Islet of Langerhans (tissue), 1 donor: ENCODE measurements at regions not wholly inside any gene's neighbourhood (a gene's known extent, or its start where the extent isn't known, plus 50 kb on each side); places are given as distances from the start of the nearest gene placed in this dataset.

Experiments
- FAIRE-seq: peaks from one replicate; lab custom pipeline; 2011; peaks lifted over from hg19 to GRCh38; lab: Jason Lieb, UNC

DNA sequence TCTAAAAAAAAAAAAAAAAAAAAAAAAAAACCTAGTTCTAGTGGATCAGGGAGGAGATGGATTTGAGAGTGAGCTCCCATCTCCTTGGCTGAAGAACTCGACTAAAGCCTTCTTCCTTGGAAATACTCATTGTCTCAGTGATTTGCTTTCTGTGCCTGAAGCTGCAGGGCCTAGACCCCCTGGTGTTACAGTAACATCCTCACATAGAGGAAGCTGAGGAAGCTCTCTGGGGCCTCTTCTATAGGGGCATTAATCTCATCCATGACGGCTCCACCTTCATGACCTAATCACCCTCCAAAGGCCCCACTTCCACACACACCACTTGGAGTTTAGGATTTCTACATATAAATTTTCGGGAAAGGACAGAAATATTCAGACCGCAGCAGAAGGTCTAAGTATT is 95.9 kb upstream of the ETS2 start:
- no peak for FAIRE-seq

DNA sequence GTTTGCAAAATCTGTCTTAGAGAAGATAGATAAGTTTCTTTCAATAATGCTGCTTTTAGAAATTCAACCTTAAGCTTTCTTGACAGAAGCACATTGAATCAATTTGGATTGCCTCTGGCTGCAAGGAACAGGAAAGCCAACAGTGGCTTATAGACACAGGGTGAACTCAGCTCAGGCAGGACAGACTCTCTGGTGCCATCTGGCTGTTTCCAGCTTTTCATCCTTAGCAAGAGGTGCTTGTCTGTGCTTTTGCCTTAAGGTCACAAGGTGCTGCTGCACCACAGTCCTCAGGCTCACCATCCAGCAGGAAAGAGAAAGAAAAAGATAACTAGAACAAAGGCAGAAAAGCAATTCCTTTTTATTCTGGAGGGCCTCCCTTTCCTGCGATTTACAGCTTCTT is 93.7 kb upstream of the ETS2 start:
- no peak for FAIRE-seq

DNA sequence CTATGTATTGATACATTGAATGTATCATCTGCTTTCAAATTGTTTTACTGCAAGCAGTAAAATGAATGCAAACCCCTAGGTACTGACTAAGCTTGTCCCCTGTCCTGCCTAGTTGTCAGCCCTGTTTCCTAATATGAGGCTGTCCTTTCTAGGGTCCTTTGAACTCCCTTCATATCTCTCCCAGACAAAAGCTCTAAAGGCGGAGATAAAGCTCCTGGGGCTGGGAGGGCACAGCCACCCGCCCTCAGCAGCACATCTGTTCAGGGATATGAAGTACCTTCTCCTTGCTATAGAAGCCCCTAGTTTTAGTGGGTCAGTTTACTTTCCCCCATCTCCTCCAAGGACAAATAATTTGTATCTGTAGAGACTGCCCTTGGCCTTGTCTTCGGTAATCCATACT is 93.1 kb upstream of the ETS2 start:
- no peak for FAIRE-seq

DNA sequence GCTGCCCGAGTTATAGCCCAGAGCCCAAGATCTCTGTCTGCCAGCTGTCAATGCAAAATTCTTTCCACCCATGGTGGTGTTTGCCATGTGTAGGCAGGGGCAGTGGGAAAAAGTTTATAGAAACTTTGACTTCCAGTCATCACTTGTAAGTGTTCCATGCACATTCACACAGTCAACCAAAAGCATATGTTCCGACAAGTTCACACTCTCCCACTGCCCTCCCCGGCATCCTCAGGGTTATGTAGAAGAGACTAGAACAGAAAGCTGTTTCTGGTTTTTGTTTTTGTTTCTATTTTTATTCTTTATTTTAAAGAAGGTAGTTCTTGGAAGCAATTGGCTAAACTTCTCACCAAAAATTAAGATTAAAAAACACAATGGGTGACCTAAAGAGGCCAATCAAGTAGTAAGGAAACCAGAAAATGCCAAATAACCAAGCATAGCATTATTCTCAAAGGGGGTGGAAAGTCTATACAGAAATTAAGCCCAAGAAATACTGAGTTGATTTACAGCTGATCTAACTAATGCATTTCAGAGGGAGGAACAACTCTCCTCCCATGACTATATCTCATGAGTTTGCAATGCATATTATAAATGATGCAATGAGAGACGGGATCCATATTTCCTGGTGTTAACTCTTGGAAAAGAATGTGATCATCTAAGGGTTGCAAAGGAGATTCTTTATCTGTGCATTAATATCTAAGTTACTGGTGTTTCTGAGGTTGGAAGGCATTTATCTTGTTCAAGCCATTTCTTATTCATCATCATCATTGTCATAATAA is 91.5 kb upstream of the ETS2 start:
- no peak for FAIRE-seq

DNA sequence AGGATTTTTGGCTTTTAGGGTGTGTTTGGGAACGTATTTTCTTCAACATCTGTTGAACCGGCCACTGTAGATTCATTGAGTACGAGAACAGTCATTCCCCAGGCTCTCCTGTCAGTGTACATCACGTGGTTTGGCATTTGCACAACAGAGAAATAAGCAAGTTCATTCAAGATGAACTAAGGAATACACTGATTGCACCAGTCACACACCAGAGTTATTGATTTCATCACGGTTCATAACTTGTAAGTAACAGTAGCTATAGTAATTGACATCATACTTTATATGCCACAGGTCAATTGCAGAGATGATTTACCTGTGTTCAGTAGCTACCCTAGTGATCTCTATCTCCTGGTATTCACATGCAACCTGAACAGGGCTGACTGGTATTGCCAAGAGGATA is 90.7 kb upstream of the ETS2 start:
- no peak for FAIRE-seq

DNA sequence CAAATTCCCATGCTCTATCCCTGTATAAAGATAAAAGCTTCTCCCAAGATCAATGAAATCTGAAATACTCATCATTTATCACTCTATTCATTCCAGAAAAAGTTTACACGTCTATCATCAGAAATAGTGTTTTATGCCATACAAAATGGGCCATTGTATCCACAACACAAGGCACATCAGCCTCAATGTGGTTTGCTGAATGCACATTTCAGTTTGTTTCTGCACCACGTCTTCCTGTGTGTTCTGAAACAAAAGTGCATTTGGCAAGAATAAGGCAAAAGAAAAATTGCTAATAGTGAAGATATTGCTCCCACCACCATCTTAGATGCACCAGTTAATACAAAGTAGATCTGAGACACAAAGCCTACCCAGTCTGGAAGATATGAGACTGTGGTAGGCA is 89.6 kb upstream of the ETS2 start:
- no peak for FAIRE-seq

DNA sequence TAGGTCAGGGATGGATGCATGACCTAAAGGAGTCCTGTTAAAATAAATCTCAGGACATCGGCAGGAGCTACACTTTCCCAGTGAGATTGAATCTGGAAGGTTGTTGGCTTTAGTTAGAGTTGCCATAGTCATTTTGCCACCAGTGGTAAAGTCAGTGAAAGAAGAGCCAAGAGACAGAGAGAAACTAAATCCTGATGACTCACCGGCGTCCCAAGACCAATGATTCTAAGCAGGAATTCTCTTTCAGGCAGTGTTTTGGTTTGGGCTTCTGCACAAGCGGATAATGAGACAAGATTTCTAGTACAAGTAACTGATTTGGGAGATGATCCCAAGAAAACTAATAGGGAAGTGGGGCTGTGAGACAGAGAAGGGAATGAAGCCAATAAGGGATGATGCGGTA is 88.8 kb upstream of the ETS2 start:
- FAIRE-seq: no peak

DNA sequence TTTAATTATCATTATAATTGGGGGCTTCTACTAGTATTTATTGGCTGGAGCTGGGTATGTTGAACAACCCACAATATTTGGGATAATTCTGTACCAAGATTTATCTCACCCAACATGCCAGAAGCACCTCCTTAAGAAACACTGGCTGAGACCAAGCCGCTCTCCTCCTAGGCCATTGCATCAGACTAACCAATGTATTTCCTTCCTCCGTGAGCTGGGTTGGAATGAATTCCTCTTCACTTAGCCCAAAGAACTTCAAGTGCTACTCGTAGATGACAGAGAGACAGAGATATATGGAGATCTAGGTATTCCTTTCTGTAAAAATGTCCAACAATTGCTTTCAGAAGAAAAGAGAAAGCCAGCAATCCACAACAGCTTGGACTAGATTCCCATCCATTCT is 87.2 kb upstream of the ETS2 start:
- FAIRE-seq: no peak

DNA sequence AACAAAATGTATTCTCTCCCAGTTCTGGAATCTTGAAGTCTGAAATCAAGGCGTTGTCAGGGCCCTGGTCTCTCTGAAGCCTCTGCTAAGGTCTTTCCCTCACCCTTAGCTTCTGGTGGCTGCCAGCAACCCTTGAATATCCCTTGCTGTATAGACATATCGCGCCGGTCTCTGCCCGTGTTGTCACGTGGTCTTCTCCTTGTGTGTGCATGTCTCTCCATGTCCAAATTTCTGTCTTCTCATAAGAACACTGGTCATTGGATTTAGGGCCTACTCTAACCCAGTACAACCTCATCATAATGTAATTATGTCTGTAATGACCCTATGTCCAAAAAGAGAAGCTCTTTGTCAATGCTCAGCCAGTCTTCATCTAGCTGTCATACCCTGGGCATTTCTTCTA is 85.7 kb upstream of the ETS2 start:
- FAIRE-seq: no peak

DNA sequence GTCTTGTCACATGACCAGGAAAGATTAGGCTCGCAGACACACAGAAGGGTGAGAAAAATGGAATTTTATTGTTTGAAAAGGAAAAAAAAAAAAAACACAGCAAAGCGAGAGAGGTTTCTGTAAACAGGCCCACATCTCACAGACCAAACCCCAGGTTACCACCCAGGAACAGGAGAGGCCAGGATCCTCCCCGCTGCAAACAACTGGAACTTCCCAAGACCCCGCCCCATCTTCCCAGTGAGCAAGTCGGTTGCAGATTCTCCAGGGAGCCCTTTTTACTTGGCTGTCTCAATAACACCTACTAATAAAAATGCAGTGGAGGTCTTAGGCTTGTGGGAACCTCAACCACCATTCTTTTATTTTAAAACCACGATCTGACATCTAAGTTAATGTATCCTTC is 84.7 kb upstream of the ETS2 start:
- no peak for FAIRE-seq

DNA sequence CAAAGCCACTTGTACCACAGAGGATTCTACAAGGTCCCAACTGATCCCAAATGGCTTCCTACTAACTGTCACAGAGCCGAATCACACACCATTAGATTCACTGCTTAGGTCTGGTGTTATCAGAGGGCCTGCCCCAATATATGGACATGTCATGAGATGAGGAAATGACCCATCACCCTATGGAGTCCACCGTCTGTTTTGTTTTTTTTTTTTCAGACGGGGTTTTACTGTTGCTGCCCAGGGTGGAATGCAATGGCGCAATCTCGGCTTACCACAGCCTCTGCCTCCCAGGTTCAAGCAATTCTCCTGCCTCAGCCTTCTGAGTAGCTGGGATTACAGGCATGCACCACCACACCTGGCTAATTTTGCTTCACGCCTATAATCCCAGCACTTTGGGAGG is 83.8 kb upstream of the ETS2 start:
- no peak for FAIRE-seq

DNA sequence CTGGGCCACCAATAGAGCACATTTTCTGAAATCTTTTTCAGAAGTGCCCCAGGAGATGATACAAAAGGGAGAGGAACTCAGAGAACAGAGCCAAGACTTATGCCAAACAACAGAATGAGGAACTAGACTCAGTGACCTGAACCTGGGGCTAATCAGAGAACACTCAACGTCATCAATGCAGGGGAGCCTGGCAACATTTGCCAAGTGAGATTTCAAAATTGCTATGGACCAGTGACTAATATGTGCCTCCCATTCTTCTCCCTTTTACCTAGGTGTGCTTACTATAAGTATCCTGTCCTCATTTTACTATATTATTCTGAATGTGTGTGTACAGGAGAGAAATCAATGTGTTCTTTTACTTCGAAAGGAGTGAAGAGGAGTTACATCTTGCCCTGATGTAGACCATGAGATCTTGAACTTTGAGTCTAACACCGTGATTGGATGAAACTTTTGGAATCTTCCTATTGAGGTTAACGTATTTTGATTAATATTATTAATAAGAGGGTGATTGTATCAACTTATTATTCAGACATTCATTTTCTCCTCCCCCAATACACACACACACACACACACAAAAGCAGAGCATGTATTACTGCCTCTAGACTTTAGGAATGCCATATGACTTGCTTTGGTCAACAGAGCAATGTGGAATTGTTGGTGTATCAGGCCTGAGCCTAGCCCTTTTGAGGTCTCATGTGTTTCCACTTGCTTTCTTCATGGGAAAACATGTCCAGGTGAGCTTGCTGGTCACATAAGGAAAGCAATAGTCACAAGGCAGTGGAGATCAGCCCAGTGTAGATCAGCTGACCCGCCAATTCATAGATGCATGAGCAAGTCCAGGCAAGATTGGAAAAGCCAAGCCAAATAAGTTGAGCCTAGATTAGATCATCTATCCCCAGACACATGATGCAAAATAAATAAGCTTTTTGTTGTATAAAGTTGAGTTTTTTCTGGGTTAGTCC is 80.3 kb upstream of the ETS2 start:
- FAIRE-seq: no peak

DNA sequence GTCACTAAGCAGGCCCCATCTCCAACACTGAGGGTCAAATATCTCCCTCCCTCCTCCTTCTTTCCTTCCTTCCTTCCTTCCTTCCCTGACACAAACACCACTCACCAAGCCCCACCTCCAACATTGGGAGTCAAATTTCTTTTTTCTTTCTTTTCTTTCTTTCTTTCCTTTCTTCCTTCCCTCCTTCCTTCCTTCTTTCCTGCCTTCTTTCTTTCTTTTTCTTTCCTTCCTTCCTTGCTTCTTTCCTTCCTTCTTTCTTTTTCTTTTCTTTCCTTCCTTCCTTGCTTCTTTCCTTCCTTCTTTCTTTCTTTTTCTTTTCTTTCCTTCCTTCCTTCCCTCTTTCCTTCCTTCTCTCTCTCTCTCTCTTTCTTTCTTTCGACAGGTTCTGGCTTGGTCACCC is 79.2 kb upstream of the ETS2 start:
- FAIRE-seq: no peak

DNA sequence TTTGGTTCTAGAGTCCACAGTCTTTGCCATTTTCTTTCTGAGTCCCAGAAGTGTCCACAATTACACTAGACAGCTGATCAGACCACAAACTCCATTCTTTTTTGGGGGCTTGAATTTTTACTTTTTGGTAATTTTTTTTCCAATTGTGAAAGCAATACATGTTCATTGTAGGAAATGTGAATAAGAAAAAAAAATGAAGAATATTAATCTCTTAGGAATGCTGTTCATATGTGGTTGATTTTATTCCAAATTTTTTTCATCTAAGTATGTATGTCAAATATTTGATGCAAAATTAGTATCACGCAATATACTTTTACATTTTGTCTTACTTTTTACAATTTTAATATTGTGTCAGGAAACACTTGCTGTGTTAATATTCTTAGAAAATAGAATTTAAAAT is 76.4 kb upstream of the ETS2 start:
- FAIRE-seq: no peak

DNA sequence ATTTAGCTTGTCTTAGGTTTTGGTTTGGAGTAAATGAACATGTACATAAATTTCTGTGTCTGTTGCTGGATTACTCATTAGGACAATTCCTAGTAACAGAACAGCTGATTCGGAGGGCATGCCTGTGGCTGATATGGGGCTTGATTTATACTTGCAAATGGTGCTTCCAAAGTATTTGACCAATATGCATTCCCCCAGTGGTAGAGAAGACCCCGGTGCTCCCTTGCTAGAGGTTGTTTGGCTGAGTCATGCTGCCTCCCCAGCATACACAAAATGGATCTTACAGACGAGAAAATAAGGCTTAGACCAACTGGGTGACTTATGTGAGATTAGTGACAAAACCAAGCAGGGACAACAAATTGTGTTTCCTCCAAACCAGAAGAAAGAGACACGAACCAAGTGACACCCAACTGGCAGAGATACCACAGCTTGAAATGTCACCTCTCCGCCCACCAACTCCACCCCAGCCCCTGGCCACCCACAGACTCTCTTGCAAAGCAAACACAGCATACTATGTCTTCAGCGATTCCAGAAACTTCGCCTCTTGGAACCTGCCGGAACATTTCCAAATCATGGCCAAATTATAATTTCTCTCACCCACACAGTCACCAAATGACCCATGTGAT is 75.9 kb upstream of the ETS2 start:
- FAIRE-seq: no peak

DNA sequence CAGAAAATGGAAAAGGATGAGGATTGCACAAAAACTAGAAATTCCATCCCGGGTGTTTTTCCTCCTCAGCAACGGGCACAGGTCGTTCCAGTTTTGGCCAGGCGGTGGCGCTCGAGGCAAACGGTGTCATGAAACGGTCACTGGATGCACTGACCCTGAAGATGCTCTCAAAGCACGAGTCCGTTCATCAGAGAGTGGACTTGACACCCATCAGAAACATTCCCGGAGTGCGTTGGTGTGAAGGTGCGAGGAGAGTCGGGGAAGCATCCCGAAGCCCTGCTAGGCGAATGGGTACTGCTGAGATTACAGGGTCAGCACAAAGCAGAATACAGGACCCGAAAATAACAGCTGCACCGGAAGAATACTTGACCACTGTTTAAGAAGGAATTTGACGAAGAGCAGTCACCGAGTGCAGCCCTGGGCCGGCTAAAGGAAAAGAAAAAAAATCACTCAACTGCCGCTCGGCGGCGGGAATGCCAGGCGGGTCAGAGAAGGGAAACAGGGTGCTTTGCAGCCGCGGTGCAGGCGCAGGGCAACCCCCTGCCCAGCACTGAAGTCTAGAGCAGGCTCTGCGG is 71.7 kb upstream of the ETS2 start:
- peak; percentile 9 for FAIRE-seq

DNA sequence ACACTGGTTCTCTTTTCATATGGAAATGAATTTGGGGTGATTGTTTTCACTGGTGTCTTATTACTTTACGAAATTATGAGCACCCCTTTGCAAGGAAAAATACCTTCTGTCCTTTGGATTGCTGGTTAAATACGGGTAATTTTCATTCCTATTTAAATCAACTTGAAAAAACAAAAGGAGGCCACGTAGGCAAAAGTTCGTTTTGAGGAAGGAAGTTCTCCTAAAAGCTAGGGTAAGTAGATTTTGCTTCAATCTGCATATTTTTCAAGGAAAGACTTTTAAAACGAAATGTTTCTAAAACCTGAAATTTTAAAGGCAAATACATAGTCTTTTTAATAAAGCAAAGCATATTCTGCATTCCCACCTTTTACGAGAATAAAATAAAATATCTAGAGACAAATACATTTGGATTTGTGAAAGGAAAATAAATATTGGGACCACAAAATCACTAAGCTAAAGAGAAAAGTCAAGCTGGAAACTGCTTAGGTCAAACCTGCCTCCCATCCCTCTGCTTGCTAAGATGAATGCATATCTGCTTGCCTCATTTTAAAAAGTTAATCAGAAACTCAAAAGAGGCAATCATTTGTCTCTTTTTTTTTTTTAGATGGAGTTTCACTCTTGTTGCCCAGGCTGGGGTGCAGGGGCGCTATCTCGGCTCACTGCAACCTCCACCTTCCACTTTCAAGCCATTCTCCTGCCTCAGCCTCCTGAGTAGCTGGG is 70.9 kb upstream of the ETS2 start:
- no peak for FAIRE-seq

DNA sequence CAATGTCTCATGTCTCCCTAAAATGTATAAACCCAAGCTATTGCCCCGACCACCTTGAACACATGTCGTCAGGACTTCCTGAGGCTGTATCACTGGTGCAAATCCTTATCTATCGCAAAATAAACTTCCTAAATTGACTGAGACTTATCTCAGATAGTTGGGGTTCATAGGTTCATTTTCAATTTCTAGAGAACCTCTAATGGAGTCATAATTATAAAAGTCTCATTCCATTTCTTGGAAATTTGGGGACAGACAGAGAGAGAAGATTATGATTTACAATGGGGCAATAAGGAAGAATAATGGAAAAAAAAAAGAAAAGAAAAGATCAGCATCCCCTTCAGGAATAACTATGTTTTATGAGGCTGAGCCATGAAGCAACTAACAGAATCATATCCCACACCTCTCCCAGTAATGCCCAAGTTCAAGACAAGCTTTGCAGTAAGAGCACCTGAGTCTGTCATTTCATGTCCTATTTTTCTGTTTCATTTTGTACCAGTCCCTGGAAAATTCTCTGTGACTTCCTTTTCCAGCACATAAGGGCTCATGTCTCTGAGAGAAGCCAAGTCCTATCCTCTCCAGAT is 70.0 kb upstream of the ETS2 start:
- no peak for FAIRE-seq

DNA sequence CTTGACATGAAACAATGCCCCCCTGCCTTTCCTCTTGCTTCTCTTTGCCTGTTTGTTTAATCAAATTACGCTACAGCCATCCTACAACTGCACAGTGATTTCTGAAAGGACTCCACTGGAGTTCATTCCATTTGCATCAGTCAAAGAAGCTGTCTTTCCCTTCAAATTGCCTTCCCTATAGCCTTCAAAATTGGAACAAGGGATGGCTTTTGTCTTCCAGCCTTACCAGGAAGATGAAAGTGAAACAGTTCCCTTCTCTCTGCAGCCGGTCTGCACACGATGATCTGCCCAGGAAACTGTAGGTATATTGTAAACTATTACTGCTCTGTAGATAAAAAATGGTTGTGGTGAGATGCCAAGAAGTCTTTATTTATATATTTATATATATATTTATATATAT is 65.6 kb upstream of the ETS2 start:
- FAIRE-seq: no peak

DNA sequence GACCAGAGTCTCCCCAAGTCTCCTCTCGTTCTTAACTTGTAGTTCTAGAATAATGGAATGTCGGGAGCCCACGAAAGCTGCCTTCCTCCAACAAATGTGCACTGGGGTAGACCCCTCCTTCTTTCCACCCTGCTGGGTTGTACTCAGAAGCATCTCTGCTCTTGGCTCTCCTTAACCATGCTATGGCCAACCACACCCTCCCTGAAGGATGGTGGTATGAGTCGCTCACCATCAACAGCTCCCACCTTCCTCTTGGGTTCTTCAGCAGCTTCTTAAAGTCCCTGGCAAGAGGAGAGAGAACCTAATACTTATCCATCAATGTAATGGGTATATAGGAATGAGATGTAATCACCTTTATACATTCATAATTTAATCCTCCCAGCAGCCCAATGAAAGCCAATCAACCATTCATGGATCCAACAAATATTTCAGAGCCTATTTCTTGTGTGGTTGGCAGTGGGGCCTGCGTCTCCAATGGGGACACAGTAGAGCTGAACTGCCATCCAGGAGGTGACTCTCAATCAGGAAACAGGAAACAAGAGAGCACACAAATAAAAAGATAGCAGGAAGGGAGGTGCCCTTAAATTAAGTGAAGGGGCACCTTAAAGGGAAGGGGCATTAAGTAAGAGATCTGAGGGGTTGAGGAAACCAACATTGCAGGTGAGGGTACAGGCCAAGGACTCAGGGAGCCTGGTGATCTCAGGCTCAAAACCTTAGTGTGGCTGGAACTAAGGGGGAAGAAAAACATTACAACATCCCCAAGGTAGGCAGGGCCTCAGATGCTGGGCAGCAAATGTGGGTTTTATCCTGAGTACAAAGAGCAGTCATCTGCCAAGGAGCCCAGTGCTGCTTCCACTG is 64.4 kb upstream of the ETS2 start:
- no peak for FAIRE-seq

DNA sequence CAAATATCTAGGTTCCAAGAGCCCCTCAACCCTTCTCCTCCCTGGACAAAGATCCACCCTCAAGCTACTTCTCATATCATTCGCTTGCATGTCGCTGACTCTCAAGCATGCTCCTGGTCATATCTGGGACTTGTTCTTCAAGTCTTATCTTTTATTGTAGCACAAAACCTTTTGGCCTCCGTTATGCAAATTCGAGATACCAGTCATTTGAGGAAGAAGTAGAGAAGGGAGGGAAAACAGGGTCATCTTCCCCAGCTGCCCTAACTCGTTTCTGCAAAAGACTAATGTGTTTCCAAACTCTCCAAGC is 63.8 kb upstream of the ETS2 start:
- no peak for FAIRE-seq
